ENCODE measurements at regions not wholly inside any gene's neighbourhood (a gene's known extent, or its start where the extent isn't known, plus 50 kb on each side); places are given as distances from the start of the nearest gene placed in this dataset.

DNA sequence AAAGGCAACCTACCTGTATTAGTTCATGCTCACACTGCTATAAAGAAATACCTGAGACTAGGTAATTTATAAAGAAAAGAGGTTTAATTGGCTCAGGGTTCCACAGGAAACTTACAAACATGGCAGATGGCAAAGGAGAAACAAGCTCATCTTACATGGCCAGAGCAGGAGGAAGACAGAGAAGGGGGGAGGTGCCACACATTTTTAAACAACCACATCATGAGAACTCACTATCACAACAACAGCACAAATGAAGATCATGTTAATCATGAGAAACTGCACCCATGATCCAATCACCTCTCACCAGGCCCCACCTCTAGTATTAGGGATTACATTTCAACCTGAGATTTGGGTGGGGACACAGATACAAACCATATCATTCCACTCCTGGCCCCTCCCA is 90.6 kb upstream of the KCTD3 start:
- Histone ChIP-seq H3K27me3 (ENCODE audit: control insufficient read depth in 2 of 2, insufficient read depth in 2 of 2, low read length in 2 of 2) (no peaks in the 10 kb centered on the region), H3K36me3 (ENCODE audit: control insufficient read depth, insufficient read depth, low read length) (no peaks in the 10 kb centered on the region), H4K20me1 (replicated peaks; ENCODE audit: control insufficient read depth, insufficient read depth, low read length) (no peaks in the 10 kb centered on the region), H3K4me2 (ENCODE audit: insufficient read depth, low read length) (no peak overlapping the region), H3K79me2 (ENCODE audit: control insufficient read depth, insufficient read depth, low read length) (no peaks in the 10 kb centered on the region), H3K27ac (ENCODE audit: extremely low read depth, low read depth, low read length) (no peak overlapping the region), H3K4me1 (replicated peaks in 1 of 2; ENCODE audit: control insufficient read depth in 2 of 2, insufficient read depth in 2 of 2, low read length in 2 of 2) (no peaks in the 10 kb centered on the region), H3K9me1 (ENCODE audit: control insufficient read depth, insufficient read depth, low read length) (no peaks in the 10 kb centered on the region), H2AFZ (ENCODE audit: low read depth, low read length) (no peak overlapping the region), H3K9ac (ENCODE audit: insufficient read depth in 1 of 2, low read depth in 2 of 2, low read length in 2 of 2) (no peak overlapping the region), H3K9me3 (replicated peaks; ENCODE audit: control insufficient read depth, insufficient read depth, low read depth, low read length) (no peaks in the 10 kb centered on the region; the same call in 1 of the 2 replicates), H3K4me3 (no peak overlapping the region)
- DNase-seq (ENCODE audit: extremely low read depth in 1 of 4, low spot score in 3 of 4) (no peak), ATAC-seq (no peak), FAIRE-seq (no peak)
- in situ Hi-C loops (cut with MboI) (no loop called here), intact Hi-C loops (cut with micrococcal nuclease) (no loop called here)
- CTCF ChIA-PET (ENCODE audit: low intra/inter-chr PET ratio): no interaction called here
- POLR2A ChIA-PET: interaction anchor here (0.6 to 0.7 kb wide), 2 partner anchors 266 to 1022 kb away, joined by 3 read pairs; no protein-coding TSS in a partner anchor
- no peak for TF ChIP-seq CBFA2T3 (IDR thresholded peaks at IDR 0.05)
- no peak for TF ChIP-seq CREM (IDR thresholded peaks at IDR 0.05; ENCODE audit: low read depth)
- TF ChIP-seq KDM2B (CRISPR knock-in tag; IDR thresholded peaks at IDR 0.05): no peak
- TF ChIP-seq ZEB2 (IDR thresholded peaks at IDR 0.05): no peak
- TF ChIP-seq MYBL2 (IDR thresholded peaks at IDR 0.05; ENCODE audit: low read depth): no peak
- no peak for TF ChIP-seq MYBL2 (CRISPR knock-in tag; IDR thresholded peaks at IDR 0.05; ENCODE audit: borderline replicate concordance)
- no peak for TF ChIP-seq MEF2A (IDR thresholded peaks at IDR 0.05; ENCODE audit: control insufficient read depth, low read depth, low read length)
- TF ChIP-seq LARP7 (IDR thresholded peaks at IDR 0.05): no peak
- TF ChIP-seq ATF7 (IDR thresholded peaks at IDR 0.05): no peak
- no peak for TF ChIP-seq MTA3 (IDR thresholded peaks at IDR 0.05; ENCODE audit: borderline replicate concordance)
- TF ChIP-seq ZNF274 (IDR thresholded peaks at IDR 0.05; ENCODE audit: borderline replicate concordance, low read depth, low read length): no peak
- no peak for TF ChIP-seq GABPA (tag; conservative IDR thresholded peaks at IDR 0.05; ENCODE audit: low read depth)
- TF ChIP-seq ZNF583 (CRISPR knock-in tag; IDR thresholded peaks at IDR 0.05): no peak
- TF ChIP-seq ELF4 (CRISPR knock-in tag; IDR thresholded peaks at IDR 0.05): no peak
- BruUV-seq (replicated peaks): no TSS peak
